ENCODE measurements at regions not wholly inside any gene's neighbourhood (a gene's known extent, or its start where the extent isn't known, plus 50 kb on each side); places are given as distances from the start of the nearest gene placed in this dataset.
A peak's percentile ranks its signal among the peaks of the same experiment; 100 is the strongest.

GRCh38 chr12:75844049-75844770 lies 187.4 kb downstream of the PHLDA1 start (continued):
- TF ChIP-seq PBX2 (CRISPR knock-in tag; IDR thresholded peaks at IDR 0.05; ENCODE audit: low read depth) (no peak), PBX2 (tag; conservative IDR thresholded peaks at IDR 0.05; ENCODE audit: low read depth) (0 out of 2 replicates have a peak, but pooled peaks have one; percentile 6), GATA2 (CRISPR knock-in tag; IDR thresholded peaks at IDR 0.05) (peak; percentile 45; the same call in 1 of the 2 replicates), RFX5 (IDR thresholded peaks at IDR 0.05; ENCODE audit: low read depth, low read length) (no peak)

GRCh38 chr12:75842090-75842489 lies 189.5 kb downstream of the PHLDA1 start:
- CTCF ChIA-PET (ENCODE audit: low intra/inter-chr PET ratio), result no interaction called here
- TF ChIP-seq ZC3H8 (IDR thresholded peaks at IDR 0.05) (no peak), STAG1 (CRISPR knock-in tag; IDR thresholded peaks at IDR 0.05; ENCODE audit: borderline replicate concordance) (no peak), HES1 (IDR thresholded peaks at IDR 0.05; ENCODE audit: low read depth) (no peak), KLF1 (tag; IDR thresholded peaks at IDR 0.05) (no peak), ZNF263 (CRISPR knock-in tag; IDR thresholded peaks at IDR 0.05; ENCODE audit: borderline replicate concordance) (no peak), MTA1 (IDR thresholded peaks at IDR 0.05; ENCODE audit: borderline replicate concordance) (no peak), CGGBP1 (CRISPR knock-in tag; IDR thresholded peaks at IDR 0.05) (no peak), GTF2B (IDR thresholded peaks at IDR 0.05; ENCODE audit: extremely low read depth, insufficient read length) (no peak)
- Histone ChIP-seq H3K27ac (ENCODE audit: extremely low read depth, low read depth, low read length) (no peak overlapping the region), H2AFZ (ENCODE audit: low read depth, low read length) (no peak overlapping the region), H3K36me3 (ENCODE audit: control insufficient read depth, insufficient read depth, low read length) (no peaks in the 10 kb centered on the region), H3K9me3 (replicated peaks; ENCODE audit: control insufficient read depth, insufficient read depth, low read depth, low read length) (no peaks in the 10 kb centered on the region), H3K9me1 (ENCODE audit: control insufficient read depth, insufficient read depth, low read length) (no peaks in the 10 kb centered on the region), H4K20me1 (replicated peaks; ENCODE audit: control insufficient read depth, insufficient read depth, low read length) (no peaks in the 10 kb centered on the region), H3K27me3 (ENCODE audit: control insufficient read depth in 2 of 2, insufficient read depth in 2 of 2, low read length in 2 of 2) (no peaks in the 10 kb centered on the region), H3K79me2 (ENCODE audit: control insufficient read depth, insufficient read depth, low read length) (no peaks in the 10 kb centered on the region), H3K9ac (ENCODE audit: insufficient read depth in 1 of 2, low read depth in 2 of 2, low read length in 2 of 2) (no peak overlapping the region), H3K4me1 (replicated peaks in 1 of 2; ENCODE audit: control insufficient read depth in 2 of 2, insufficient read depth in 2 of 2, low read length in 2 of 2) (peaks cover 0 to 3% of the 10 kb centered on the region in 2 experiments; a peak in 2 of 5 replicates), H3K4me3 (no peak overlapping the region), H3K4me2 (ENCODE audit: insufficient read depth, low read length) (no peak overlapping the region)
- POLR2A ChIA-PET, result no interaction called here
- in situ Hi-C loops (cut with MboI), result no loop called here
- DNase-seq (ENCODE audit: extremely low read depth in 1 of 4, low spot score in 3 of 4), result no peak
- intact Hi-C loops (cut with micrococcal nuclease), result no loop called here
- WGBS (ENCODE audit: insufficient coverage, low coverage, missing lambda C conversion rate), result 0% methylated on average over 1 of the region's 1 CpG
- BruUV-seq (replicated peaks), result no TSS peak
- no peak for ATAC-seq
- peak; percentile 73 for FAIRE-seq
